NCI-H2029 (cell line): ENCODE measurements at regions not wholly inside any gene's neighbourhood (a gene's known extent, or its start where the extent isn't known, plus 50 kb on each side); places are given as distances from the start of the nearest gene placed in this dataset.
"Not testable (repeated sequence)": the region's sequence is repeated elsewhere in the genome, so short reads cannot be mapped to it uniquely, and the experiment has no call there.

Experiments
- DNase-seq: peaks from one replicate; lab custom pipeline; 2025; lab: John Stamatoyannopoulos, UW

GRCh38 chr2:34188464-34189303 lies 589.6 kb upstream of the FAM98A start:
- DNase-seq, result no peak

GRCh38 chr2:34179511-34179910 lies 580.4 kb upstream of the FAM98A start:
- DNase-seq, result no peak

GRCh38 chr2:34178482-34178881 lies 579.4 kb upstream of the FAM98A start:
- DNase-seq, result no peak

GRCh38 chr2:34176693-34177092 lies 577.6 kb upstream of the FAM98A start:
- no peak for DNase-seq

- DNase-seq, result no peak
Observed at GRCh38 chr2:34174506-34174905, 575.4 kb upstream of the FAM98A start.

- no peak for DNase-seq
Observed at GRCh38 chr2:34162231-34162630, 563.1 kb upstream of the FAM98A start.

GRCh38 chr2:34161549-34161948 lies 562.5 kb upstream of the FAM98A start:
- DNase-seq, result no peak

- no peak for DNase-seq
Observed at GRCh38 chr2:34159901-34160300, 560.8 kb upstream of the FAM98A start.

GRCh38 chr2:34153484-34153883 lies 554.4 kb upstream of the FAM98A start:
- no peak for DNase-seq

GRCh38 chr2:34147780-34148179 lies 548.7 kb upstream of the FAM98A start:
- DNase-seq, result no peak

- no peak for DNase-seq
Observed at GRCh38 chr2:34143149-34143548, 544.0 kb upstream of the FAM98A start.

GRCh38 chr2:34142531-34143008 lies 543.5 kb upstream of the FAM98A start:
- DNase-seq, result not testable (repeated sequence)

GRCh38 chr2:34133065-34133464 lies 534.0 kb upstream of the FAM98A start:
- DNase-seq, result not testable (repeated sequence)

- no peak for DNase-seq
Observed at GRCh38 chr2:34126279-34126678, 527.2 kb upstream of the FAM98A start.

GRCh38 chr2:34123996-34124785 lies 525.1 kb upstream of the FAM98A start:
- no peak for DNase-seq

- no peak for DNase-seq
Observed at GRCh38 chr2:34121076-34121475, 522.0 kb upstream of the FAM98A start.

- no peak for DNase-seq
Observed at GRCh38 chr2:34115076-34115475, 516.0 kb upstream of the FAM98A start.

- no peak for DNase-seq
Observed at GRCh38 chr2:34112161-34112560, 513.1 kb upstream of the FAM98A start.

GRCh38 chr2:34110392-34110791 lies 511.3 kb upstream of the FAM98A start:
- DNase-seq, result no peak

- DNase-seq, result no peak
Observed at GRCh38 chr2:34107811-34108210, 508.7 kb upstream of the FAM98A start.

- no peak for DNase-seq
Observed at GRCh38 chr2:34105006-34105767, 506.1 kb upstream of the FAM98A start.

- no peak for DNase-seq
Observed at GRCh38 chr2:34104601-34105000, 505.5 kb upstream of the FAM98A start.
